Mesendoderm (in vitro differentiated cells): ENCODE measurements at regions not wholly inside any gene's neighbourhood (a gene's known extent, or its start where the extent isn't known, plus 50 kb on each side); places are given as distances from the start of the nearest gene placed in this dataset.
A peak's percentile ranks its signal among the peaks of the same experiment; 100 is the strongest.

Experiments used
- DNase-seq: peaks from one replicate; pipeline ENCODE4 v3.0.0; 2013
- H2AK5ac ChIP-seq: 2 replicates; pipeline ENCODE4 v1.6.1; 2013; ENCODE audit warnings: low read length, inconsistent platforms
- H2BK120ac ChIP-seq: 2 replicates; pipeline ENCODE4 v1.6.1; 2013; ENCODE audit warnings: low read depth, mild to moderate bottlenecking, low read length, moderate library complexity, mixed read lengths
- H2BK15ac ChIP-seq: replicated peaks from 2 replicates; pipeline ENCODE4 v1.6.1; 2013; ENCODE audit warnings: low read depth, mild to moderate bottlenecking, moderate library complexity
- H2BK5ac ChIP-seq: 2 replicates; pipeline ENCODE4 v1.6.1; 2013; ENCODE audit warnings: low read length, inconsistent platforms
- H3K18ac ChIP-seq: 2 replicates; pipeline ENCODE4 v1.6.1; 2013; ENCODE audit warnings: mild to moderate bottlenecking, low read length, mixed read lengths
- H3K23ac ChIP-seq: one replicate; pipeline ENCODE4 v1.6.1; 2013; ENCODE audit warnings: low read length
- H3K27ac ChIP-seq: 2 replicates; pipeline ENCODE4 v1.5.1; 2013; ENCODE audit warnings: low read depth, mild to moderate bottlenecking, inconsistent platforms, low read length, moderate library complexity
- H3K27me3 ChIP-seq: 2 replicates; pipeline ENCODE4 v1.6.1; 2013; ENCODE audit warnings: low read length, control low read depth, mild to moderate bottlenecking, inconsistent platforms; ENCODE audit not compliant: insufficient read depth, poor library complexity
- H3K36me3 ChIP-seq: 2 replicates; pipeline ENCODE4 v1.6.1; 2013; ENCODE audit warnings: low read length, inconsistent platforms; ENCODE audit not compliant: control insufficient read depth, insufficient read depth
- H3K4ac ChIP-seq: one replicate; pipeline ENCODE4 v1.6.1; 2013; ENCODE audit warnings: low read depth, mild to moderate bottlenecking, low read length, moderate library complexity
- H3K4me1 ChIP-seq: 2 replicates; pipeline ENCODE4 v1.6.1; 2013; ENCODE audit warnings: low read depth, low read length, inconsistent platforms; ENCODE audit not compliant: control insufficient read depth
- H3K4me2 ChIP-seq: 2 replicates; pipeline ENCODE4 v1.6.1; 2013; ENCODE audit warnings: low read length
- H3K4me3 ChIP-seq: 2 replicates; pipeline ENCODE4 v1.5.1; 2013; ENCODE audit warnings: mild to moderate bottlenecking, low read length
- H3K56ac ChIP-seq: one replicate; pipeline ENCODE4 v1.6.1; 2013; ENCODE audit warnings: low read length
- H3K79me1 ChIP-seq: 2 replicates; pipeline ENCODE4 v1.6.1; 2013; ENCODE audit warnings: low read length, inconsistent platforms
- H3K79me2 ChIP-seq: 2 replicates; pipeline ENCODE4 v1.6.1; 2013; ENCODE audit warnings: mild to moderate bottlenecking, low read length; ENCODE audit not compliant: control insufficient read depth, insufficient read depth
- H3K9ac ChIP-seq: 2 replicates; pipeline ENCODE4 v1.6.1; 2013; ENCODE audit warnings: low read length, inconsistent platforms
- H4K5ac ChIP-seq: one replicate; pipeline ENCODE4 v1.6.1; 2013; ENCODE audit warnings: low read length
- H4K8ac ChIP-seq: one replicate; pipeline ENCODE4 v1.6.1; 2013; ENCODE audit warnings: low read depth, mild to moderate bottlenecking, control low read depth, low read length, moderate library complexity
- WGBS: extraction: QIAGEN DNeasy Blood & Tissue Kit; methylation state at CpG from one replicate; pipeline ENCODE4 v1.1.7; 2013; ENCODE audit warnings: low lambda C conversion rate, missing lambda C conversion rate; ENCODE audit not compliant: insufficient coverage; ENCODE audit errors: extremely low coverage; 5-methylcytosine and 5-hydroxymethylcytosine counted together

DNA sequence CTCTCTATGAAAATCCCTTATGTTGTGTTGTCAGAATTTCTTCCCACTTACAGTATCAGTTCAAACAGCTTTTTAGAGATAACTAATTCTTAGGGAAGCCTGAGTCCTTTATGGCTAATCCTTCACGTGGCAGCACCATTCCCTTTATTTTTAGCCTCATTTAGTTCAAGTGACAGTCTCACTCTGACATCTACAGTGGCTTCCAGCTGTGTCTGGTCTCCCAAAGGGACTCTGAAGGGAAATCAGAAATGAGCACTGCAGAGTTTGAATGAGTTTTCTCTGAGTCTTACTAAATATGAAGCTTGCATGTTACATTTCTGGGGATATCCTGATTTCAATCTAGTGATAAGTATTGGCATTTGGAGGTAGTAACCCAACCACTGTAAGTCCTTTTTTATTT, 1104.1 kb downstream of the CDH11 start:
- H2BK120ac ChIP-seq: no peak overlapping the region
- DNase-seq: peak; percentile 21
- no peak overlapping the region for H3K27ac ChIP-seq
- no peak overlapping the region for H3K23ac ChIP-seq
- no peaks in the 10 kb centered on the region for H3K4me1 ChIP-seq
- no peak overlapping the region for H3K4me2 ChIP-seq
- no peaks in the 10 kb centered on the region for H3K27me3 ChIP-seq
- H3K36me3 ChIP-seq: no peaks in the 10 kb centered on the region
- H2BK5ac ChIP-seq: no peak overlapping the region
- no peak overlapping the region for H4K8ac ChIP-seq
- WGBS: no CpG with 5 or more reads among the region's 1 CpG
- H4K5ac ChIP-seq: no peak overlapping the region
- no peaks in the 10 kb centered on the region for H3K79me1 ChIP-seq
- H3K4me3 ChIP-seq: no peak overlapping the region
- H3K4ac ChIP-seq: no peak overlapping the region
- no peak overlapping the region for H3K56ac ChIP-seq
- H3K9ac ChIP-seq: no peak overlapping the region
- no peak overlapping the region for H2AK5ac ChIP-seq
- no peaks in the 10 kb centered on the region for H3K79me2 ChIP-seq
- no peak overlapping the region for H3K18ac ChIP-seq
- no peak overlapping the region for H2BK15ac ChIP-seq

DNA sequence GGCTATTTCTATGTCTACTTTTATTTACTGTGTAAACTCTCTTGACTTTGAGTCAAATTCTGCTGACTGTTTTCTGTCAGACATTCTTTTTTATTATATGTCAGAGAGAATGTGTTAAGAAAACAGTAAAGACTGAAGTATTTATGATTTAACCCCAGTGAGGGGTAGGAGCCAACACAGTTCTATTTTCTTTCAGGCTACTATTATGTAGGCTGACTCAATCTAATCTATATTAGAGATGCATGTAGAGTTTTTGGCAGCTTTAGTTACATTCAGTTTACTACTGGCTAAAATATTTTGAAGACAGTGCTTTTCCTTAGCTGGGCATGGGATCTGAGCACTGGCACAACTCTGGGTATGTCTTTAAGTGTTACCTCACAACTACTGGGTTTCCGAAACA, 1108.0 kb downstream of the CDH11 start:
- H3K4me3 ChIP-seq: no peak overlapping the region
- H3K4me1 ChIP-seq: no peaks in the 10 kb centered on the region
- H3K4ac ChIP-seq: no peak overlapping the region
- H3K4me2 ChIP-seq: no peak overlapping the region
- no peak overlapping the region for H2BK120ac ChIP-seq
- no peaks in the 10 kb centered on the region for H3K79me2 ChIP-seq
- no peak overlapping the region for H4K8ac ChIP-seq
- no peaks in the 10 kb centered on the region for H3K79me1 ChIP-seq
- no peaks in the 10 kb centered on the region for H3K27me3 ChIP-seq
- WGBS: no CpG with 5 or more reads among the region's 1 CpG
- no peak overlapping the region for H3K18ac ChIP-seq
- H3K56ac ChIP-seq: no peak overlapping the region
- no peak overlapping the region for H3K27ac ChIP-seq
- DNase-seq: no peak
- no peak overlapping the region for H2BK15ac ChIP-seq
- no peak overlapping the region for H2AK5ac ChIP-seq
- no peak overlapping the region for H3K23ac ChIP-seq
- H2BK5ac ChIP-seq: no peak overlapping the region
- no peaks in the 10 kb centered on the region for H3K36me3 ChIP-seq
- no peak overlapping the region for H4K5ac ChIP-seq
- no peak overlapping the region for H3K9ac ChIP-seq

DNA sequence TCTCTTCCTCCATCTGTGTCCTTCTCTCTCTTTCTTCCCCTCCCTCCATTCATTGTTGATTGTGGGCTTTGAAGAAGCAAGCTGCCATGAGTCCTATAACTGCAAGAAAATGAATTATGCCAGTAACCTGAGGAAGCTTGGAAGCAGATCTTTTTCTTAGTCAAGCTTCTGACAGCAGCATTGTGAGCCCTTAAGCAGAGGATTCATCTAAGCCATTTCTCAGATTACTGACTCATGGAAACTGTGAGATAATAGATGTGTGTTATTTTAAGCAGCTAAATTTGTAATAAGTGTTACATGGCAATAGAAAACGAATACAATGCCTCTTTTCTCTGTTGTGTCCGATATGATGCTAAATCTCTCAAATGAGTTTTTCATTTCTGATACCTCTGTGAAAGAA, 1109.7 kb downstream of the CDH11 start:
- no peak overlapping the region for H2BK15ac ChIP-seq
- no peak overlapping the region for H2BK5ac ChIP-seq
- DNase-seq: no peak
- H3K27ac ChIP-seq: no peak overlapping the region
- no peaks in the 10 kb centered on the region for H3K27me3 ChIP-seq
- no peak overlapping the region for H3K4me2 ChIP-seq
- no peak overlapping the region for H4K8ac ChIP-seq
- no peaks in the 10 kb centered on the region for H3K4me1 ChIP-seq
- H3K18ac ChIP-seq: no peak overlapping the region
- no peak overlapping the region for H3K9ac ChIP-seq
- H3K36me3 ChIP-seq: no peaks in the 10 kb centered on the region
- H2BK120ac ChIP-seq: no peak overlapping the region
- no peak overlapping the region for H3K56ac ChIP-seq
- H3K79me1 ChIP-seq: no peaks in the 10 kb centered on the region
- no peak overlapping the region for H4K5ac ChIP-seq
- no peak overlapping the region for H2AK5ac ChIP-seq
- no peaks in the 10 kb centered on the region for H3K79me2 ChIP-seq
- no peak overlapping the region for H3K4me3 ChIP-seq
- H3K23ac ChIP-seq: no peak overlapping the region
- no peak overlapping the region for H3K4ac ChIP-seq
- no CpG with 5 or more reads among the region's 2 CpGs for WGBS

DNA sequence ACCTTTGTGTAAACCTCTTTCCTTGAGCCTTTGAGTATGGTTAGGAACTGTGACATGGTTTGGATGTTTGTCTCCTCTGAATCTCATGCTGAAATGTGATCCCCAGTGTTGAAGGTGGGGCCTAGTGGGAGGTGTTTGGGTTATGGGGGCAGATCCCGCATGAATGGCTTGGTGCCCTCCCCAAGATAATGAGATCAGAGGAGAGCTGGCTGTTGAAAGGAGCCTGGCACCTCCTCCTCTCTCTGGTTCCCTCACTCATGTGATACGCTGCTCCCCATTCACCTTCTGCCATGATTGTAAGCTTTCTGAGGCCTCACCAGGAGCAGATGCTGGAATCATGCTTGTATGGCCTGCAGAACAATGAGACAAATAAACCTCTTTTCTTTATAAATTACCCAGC, 1110.2 kb downstream of the CDH11 start:
- no peaks in the 10 kb centered on the region for H3K79me2 ChIP-seq
- H3K36me3 ChIP-seq: no peaks in the 10 kb centered on the region
- no peak overlapping the region for H3K4me2 ChIP-seq
- no peak overlapping the region for H3K4me3 ChIP-seq
- no peak overlapping the region for H2BK120ac ChIP-seq
- no peaks in the 10 kb centered on the region for H3K4me1 ChIP-seq
- no peak for DNase-seq
- no peak overlapping the region for H3K9ac ChIP-seq
- no peak overlapping the region for H4K5ac ChIP-seq
- no peak overlapping the region for H3K23ac ChIP-seq
- H2AK5ac ChIP-seq: no peak overlapping the region
- H3K27me3 ChIP-seq: no peaks in the 10 kb centered on the region
- H3K27ac ChIP-seq: no peak overlapping the region
- H3K79me1 ChIP-seq: no peaks in the 10 kb centered on the region
- no peak overlapping the region for H4K8ac ChIP-seq
- no peak overlapping the region for H3K18ac ChIP-seq
- no CpG with 5 or more reads among the region's 2 CpGs for WGBS
- H2BK15ac ChIP-seq: no peak overlapping the region
- no peak overlapping the region for H3K4ac ChIP-seq
- no peak overlapping the region for H2BK5ac ChIP-seq
- H3K56ac ChIP-seq: no peak overlapping the region

DNA sequence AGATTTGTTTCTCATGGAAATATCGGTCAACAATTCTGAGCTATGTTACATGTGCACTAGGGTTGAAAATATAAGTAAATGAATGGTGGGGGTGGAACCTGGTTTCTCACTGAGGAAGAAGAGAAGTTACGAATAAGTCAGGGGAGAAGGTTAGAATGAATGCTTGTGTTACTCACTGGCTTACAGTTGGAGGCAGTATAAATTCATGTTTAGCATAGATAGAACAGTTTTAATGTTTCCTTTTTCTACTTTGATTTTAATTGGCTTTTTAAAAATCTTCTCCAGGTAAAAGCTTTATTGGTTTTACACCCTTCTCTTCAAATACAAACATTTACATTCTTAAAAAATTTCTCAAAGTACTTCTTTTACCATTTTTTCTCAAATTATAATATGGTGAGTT, 1113.7 kb downstream of the CDH11 start:
- Histone ChIP-seq H3K4me1 (peaks cover 2% of the 10 kb centered on the region), H3K79me1 (no peaks in the 10 kb centered on the region), H3K27ac (no peak overlapping the region), H3K4me2 (no peak overlapping the region), H2BK5ac (no peak overlapping the region), H2AK5ac (no peak overlapping the region), H3K56ac (no peak overlapping the region), H3K4me3 (no peak overlapping the region), H3K18ac (no peak overlapping the region), H3K27me3 (no peaks in the 10 kb centered on the region), H3K79me2 (no peaks in the 10 kb centered on the region), H3K36me3 (no peaks in the 10 kb centered on the region), H4K8ac (no peak overlapping the region), H3K23ac (no peak overlapping the region), H3K9ac (no peak overlapping the region), H2BK120ac (no peak overlapping the region), H4K5ac (no peak overlapping the region), H2BK15ac (no peak overlapping the region), H3K4ac (no peak overlapping the region)
- DNase-seq: no peak
- WGBS: no CpG with 5 or more reads among the region's 2 CpGs

DNA sequence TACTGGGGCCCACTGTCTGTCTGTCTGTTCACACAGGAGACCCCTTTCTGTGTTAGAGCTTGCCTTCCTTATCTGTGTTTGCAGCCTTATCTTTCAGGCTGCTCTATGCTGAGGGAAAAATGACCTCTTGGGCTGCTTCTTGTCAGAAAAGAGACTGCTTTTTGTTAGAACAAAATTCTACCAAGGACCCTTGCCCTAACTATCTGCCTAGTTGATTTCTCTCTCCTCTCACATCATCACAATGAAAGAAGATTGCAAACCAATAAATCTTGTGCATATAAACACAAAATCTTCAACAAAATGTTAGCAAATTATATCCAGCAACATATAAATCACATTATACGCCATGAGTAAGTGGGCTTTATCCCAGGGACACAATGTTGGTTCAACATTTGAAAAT, 1117.7 kb downstream of the CDH11 start:
- Histone ChIP-seq H3K23ac (no peak overlapping the region), H3K56ac (no peak overlapping the region), H3K18ac (no peak overlapping the region), H4K8ac (no peak overlapping the region), H4K5ac (no peak overlapping the region), H3K4me2 (no peak overlapping the region), H3K79me2 (no peaks in the 10 kb centered on the region), H2BK120ac (no peak overlapping the region), H3K9ac (no peak overlapping the region), H2AK5ac (no peak overlapping the region), H3K36me3 (no peaks in the 10 kb centered on the region), H3K4me3 (no peak overlapping the region), H3K4ac (no peak overlapping the region), H3K4me1 (peaks cover 2% of the 10 kb centered on the region), H2BK5ac (no peak overlapping the region), H3K79me1 (no peaks in the 10 kb centered on the region), H3K27me3 (no peaks in the 10 kb centered on the region), H2BK15ac (no peak overlapping the region), H3K27ac (no peak overlapping the region)
- WGBS: no CpG with 5 or more reads among the region's 1 CpG
- no peak for DNase-seq
